Kidney (tissue), 13 donors: ENCODE measurements at regions not wholly inside any gene's neighbourhood (a gene's known extent, or its start where the extent isn't known, plus 50 kb on each side); places are given as distances from the start of the nearest gene placed in this dataset.
A peak's percentile ranks its signal among the peaks of the same experiment; 100 is the strongest.

ENCODE experiments used
- DNase-seq, 5 donors: peaks; one replicate each; pipeline ENCODE4 v3.0.0-alpha.2; 2013 to 2020
- FAIRE-seq: peaks from 2 replicates; lab custom pipeline; 2012; peaks lifted over from hg19 to GRCh38; lab: Jason Lieb, UNC
- H3K27ac ChIP-seq, 2 donors: one replicate each; pipeline ENCODE4 v1.7.0; 2013; ENCODE audit warnings: low read depth in 2 of 2, low read length in 2 of 2, inconsistent platforms in 1 of 2
- H3K27me3 ChIP-seq: one replicate; pipeline ENCODE4 v1.7.1; 2013; ENCODE audit warnings: low read length, inconsistent platforms; ENCODE audit not compliant: control insufficient read depth, insufficient read depth
- H3K36me3 ChIP-seq, 3 donors: one replicate each; pipeline versions ENCODE4 v1.7.0 to v1.7.1; 2013; ENCODE audit warnings: low read length in 3 of 3, control low read depth in 1 of 3, inconsistent platforms in 1 of 3; ENCODE audit not compliant: insufficient read depth in 3 of 3, control insufficient read depth in 2 of 3
- H3K4me1 ChIP-seq, 3 donors: one replicate each; pipeline versions ENCODE4 v1.7.0 to v1.7.1; 2013; ENCODE audit warnings: low read length in 3 of 3, inconsistent platforms in 1 of 3, low read depth in 1 of 3; ENCODE audit not compliant: control insufficient read depth in 2 of 3, insufficient read depth in 2 of 3
- H3K4me3 ChIP-seq, 3 donors: one replicate each; pipeline versions ENCODE4 v1.7.0 to v1.8.1; 2013; ENCODE audit warnings: low read length in 3 of 3, control low read depth in 1 of 3, inconsistent platforms in 1 of 3
- H3K9ac ChIP-seq, 3 donors: one replicate each; pipeline versions ENCODE4 v1.7.0 to v1.7.1; 2013; ENCODE audit warnings: low read length in 3 of 3, control low read depth in 1 of 3, inconsistent platforms in 1 of 3
- H3K9me3 ChIP-seq, 3 donors: one replicate each; pipeline versions ENCODE4 v1.7.0 to v1.7.1; 2013; ENCODE audit warnings: low read length in 3 of 3, control low read depth in 1 of 3, inconsistent platforms in 1 of 3; ENCODE audit not compliant: control insufficient read depth in 2 of 3, insufficient read depth in 1 of 3
- CTCF ChIP-seq: IDR thresholded peaks from 3 replicates; pipeline ENCODE4 v1.5.1; 2012; ENCODE audit warnings: mild to moderate bottlenecking, moderate library complexity, borderline replicate concordance; ENCODE audit not compliant: insufficient read depth; ENCODE audit errors: extremely low read depth
- intact Hi-C: fragments of 100-400 bp; cut with DNase I; formaldehyde crosslinking; loops from one replicate; pipeline ENCODE4 v1.11.1; 2022
- donor health status: control.
- donor health status: control.
- donor health status: control.
- donor health status: control.
- donor health status: control.
- donor health status: DM: yes; HTN: yes; CAD: no.
- donor health status: Normal renal cell carcinoma (clear cell type).

- H3K4me1 ChIP-seq, result no peaks in the 10 kb centered on the region
- intact Hi-C loops, result no loop called here
- H3K27ac ChIP-seq, result no peak overlapping the region
- TF ChIP-seq CTCF, result no peak
- no peak for FAIRE-seq
- peak in 1 of 5 donors; percentile 3 for DNase-seq
- no peak overlapping the region for H3K9ac ChIP-seq
- no peak overlapping the region for H3K4me3 ChIP-seq
- H3K9me3 ChIP-seq, result no peaks in the 10 kb centered on the region
- no peaks in the 10 kb centered on the region for H3K36me3 ChIP-seq
- H3K27me3 ChIP-seq, result no peaks in the 10 kb centered on the region
These were observed 734.5 kb downstream of the PTPRU start for GRCh38 chr1:29970747-29971325.

GRCh38 chr1:29969576-29969975 is 733.3 kb downstream of the PTPRU start:
- DNase-seq, result peak in 1 of 5 donors; percentile 6
- Histone ChIP-seq H3K4me1 (no peaks in the 10 kb centered on the region), H3K27me3 (no peaks in the 10 kb centered on the region), H3K4me3 (no peak overlapping the region), H3K27ac (no peak overlapping the region), H3K9me3 (no peaks in the 10 kb centered on the region), H3K9ac (no peak overlapping the region), H3K36me3 (no peaks in the 10 kb centered on the region)
- no peak for FAIRE-seq
- intact Hi-C loops, result no loop called here
- no peak for TF ChIP-seq CTCF

- FAIRE-seq (no peak), DNase-seq (peak in 1 of 5 donors; percentile 20)
- no peak overlapping the region for H3K4me3 ChIP-seq
- intact Hi-C loops, result no loop called here
- no peaks in the 10 kb centered on the region for H3K9me3 ChIP-seq
- H3K27ac ChIP-seq, result no peak overlapping the region
- H3K4me1 ChIP-seq, result no peaks in the 10 kb centered on the region
- no peak overlapping the region for H3K9ac ChIP-seq
- H3K36me3 ChIP-seq, result no peaks in the 10 kb centered on the region
- H3K27me3 ChIP-seq, result no peaks in the 10 kb centered on the region
- no peak for TF ChIP-seq CTCF
These were observed 730.9 kb downstream of the PTPRU start for GRCh38 chr1:29967261-29967660.
